Epithelial cell of prostate (primary cell): ENCODE measurements at regions not wholly inside any gene's neighbourhood (a gene's known extent, or its start where the extent isn't known, plus 50 kb on each side); places are given as distances from the start of the nearest gene placed in this dataset.
A peak's percentile ranks its signal among the peaks of the same experiment; 100 is the strongest.
"Not testable (repeated sequence)": the region's sequence is repeated elsewhere in the genome, so short reads cannot be mapped to it uniquely, and the experiment has no call there.

Experiments
- DNase-seq: peaks from one replicate; pipeline ENCODE4 v3.0.0-alpha.2; 2011; ENCODE audit warnings: low read depth, low spot score
- H3K27ac ChIP-seq: fragments of 450-650 bp; 2 replicates; pipeline ENCODE4 v1.5.1; 2017; ENCODE audit warnings: mild to moderate bottlenecking

- not testable (repeated sequence) for DNase-seq, H3K27ac ChIP-seq
Measured at GRCh38 chrX:134045372-134045771, 60.0 kb upstream of the GPC3 start.

- H3K27ac ChIP-seq, DNase-seq: not testable (repeated sequence)
Measured at GRCh38 chrX:134067107-134067506, 81.7 kb upstream of the GPC3 start.

GRCh38 chrX:134071899-134072298, 86.5 kb upstream of the GPC3 start:
- H3K27ac ChIP-seq, DNase-seq: not testable (repeated sequence)

GRCh38 chrX:134073341-134073740, 87.9 kb upstream of the GPC3 start:
- no peak overlapping the region for H3K27ac ChIP-seq
- no peak for DNase-seq

- DNase-seq = peak; percentile 10
- H3K27ac ChIP-seq = no peak overlapping the region
Measured at GRCh38 chrX:134074151-134074550, 88.8 kb upstream of the GPC3 start.

- DNase-seq = no peak
- no peak overlapping the region for H3K27ac ChIP-seq
Measured at GRCh38 chrX:134075894-134076718, 90.7 kb upstream of the GPC3 start.

GRCh38 chrX:134095366-134095765, 110.0 kb upstream of the GPC3 start:
- H3K27ac ChIP-seq = no peak overlapping the region
- DNase-seq = no peak

GRCh38 chrX:134101636-134102035, 116.2 kb upstream of the GPC3 start:
- no peak overlapping the region for H3K27ac ChIP-seq
- no peak for DNase-seq

GRCh38 chrX:134115270-134115669, 121.7 kb upstream of the CCDC160 start:
- no peak overlapping the region for H3K27ac ChIP-seq
- DNase-seq = no peak

- no peak for DNase-seq
- H3K27ac ChIP-seq = no peak overlapping the region
Measured at GRCh38 chrX:134137341-134137740, 99.6 kb upstream of the CCDC160 start.

- no peak overlapping the region for H3K27ac ChIP-seq
- no peak for DNase-seq
Measured at GRCh38 chrX:134139090-134139489, 97.9 kb upstream of the CCDC160 start.

GRCh38 chrX:134144231-134144630, 92.8 kb upstream of the CCDC160 start:
- H3K27ac ChIP-seq = no peak overlapping the region
- no peak for DNase-seq

GRCh38 chrX:134146493-134146892, 90.5 kb upstream of the CCDC160 start:
- no peak for DNase-seq

GRCh38 chrX:134148172-134148692, 88.8 kb upstream of the CCDC160 start:
- no peak for DNase-seq
- no peak overlapping the region for H3K27ac ChIP-seq

More at GRCh38 chrX:134146493-134146892, 90.5 kb upstream of the CCDC160 start:
- H3K27ac ChIP-seq = no peak overlapping the region

GRCh38 chrX:134158821-134159512, 78.0 kb upstream of the CCDC160 start:
- no peak overlapping the region for H3K27ac ChIP-seq

GRCh38 chrX:134161162-134161561, 75.8 kb upstream of the CCDC160 start:
- DNase-seq = no peak
- no peak overlapping the region for H3K27ac ChIP-seq

More at GRCh38 chrX:134158821-134159512, 78.0 kb upstream of the CCDC160 start:
- no peak for DNase-seq

- H3K27ac ChIP-seq = no peak overlapping the region
- DNase-seq = no peak
Measured at GRCh38 chrX:134162032-134162431, 75.0 kb upstream of the CCDC160 start.

GRCh38 chrX:134163836-134164235, 73.1 kb upstream of the CCDC160 start:
- no peak overlapping the region for H3K27ac ChIP-seq
- no peak for DNase-seq

GRCh38 chrX:134167591-134168203, 69.3 kb upstream of the CCDC160 start:
- no peak overlapping the region for H3K27ac ChIP-seq
- DNase-seq = no peak

GRCh38 chrX:134171661-134172587, 65.1 kb upstream of the CCDC160 start:
- no peak overlapping the region for H3K27ac ChIP-seq

More at GRCh38 chrX:134171661-134172587, 65.1 kb upstream of the CCDC160 start:
- no peak for DNase-seq
